NCI-H128 (cell line): ENCODE measurements at regions not wholly inside any gene's neighbourhood (a gene's known extent, or its start where the extent isn't known, plus 50 kb on each side); places are given as distances from the start of the nearest gene placed in this dataset.

Experiments used
- DNase-seq: peaks from one replicate; lab custom pipeline; 2025; ENCODE audit not compliant: unreplicated experiment; lab: John Stamatoyannopoulos, UW

GRCh38 chr3:161555320-161555719 is 58.7 kb downstream of the OTOL1 start:
- DNase-seq: no peak

GRCh38 chr3:161556533-161556932 is 59.9 kb downstream of the OTOL1 start:
- DNase-seq: no peak

GRCh38 chr3:161556941-161557340 is 60.3 kb downstream of the OTOL1 start:
- DNase-seq: no peak

- no peak for DNase-seq
These were observed 61.0 kb downstream of the OTOL1 start for GRCh38 chr3:161557445-161558150.

GRCh38 chr3:161558236-161558635 is 61.6 kb downstream of the OTOL1 start:
- no peak for DNase-seq

- DNase-seq: no peak
These were observed 62.8 kb downstream of the OTOL1 start for GRCh38 chr3:161559177-161559998.

GRCh38 chr3:161560008-161560637 is 63.5 kb downstream of the OTOL1 start:
- DNase-seq: peak; percentile 30

- no peak for DNase-seq
These were observed 71.2 kb downstream of the OTOL1 start for GRCh38 chr3:161567577-161568361.

- no peak for DNase-seq
These were observed 72.1 kb downstream of the OTOL1 start for GRCh38 chr3:161568671-161569070.

GRCh38 chr3:161571951-161572350 is 75.3 kb downstream of the OTOL1 start:
- no peak for DNase-seq

- no peak for DNase-seq
These were observed 76.5 kb downstream of the OTOL1 start for GRCh38 chr3:161573136-161573535.

GRCh38 chr3:161575901-161576300 is 79.3 kb downstream of the OTOL1 start:
- DNase-seq: no peak

- DNase-seq: no peak
These were observed 79.7 kb downstream of the OTOL1 start for GRCh38 chr3:161576311-161576710.

- DNase-seq: peak; percentile 81
These were observed 80.3 kb downstream of the OTOL1 start for GRCh38 chr3:161576714-161577510.

GRCh38 chr3:161577662-161578061 is 81.1 kb downstream of the OTOL1 start:
- no peak for DNase-seq

GRCh38 chr3:161579395-161580126 is 83.0 kb downstream of the OTOL1 start:
- DNase-seq: no peak

- DNase-seq: no peak
These were observed 89.3 kb downstream of the OTOL1 start for GRCh38 chr3:161585922-161586321.

- no peak for DNase-seq
These were observed 90.1 kb downstream of the OTOL1 start for GRCh38 chr3:161586556-161587235.

GRCh38 chr3:161598639-161599038 is 102.0 kb downstream of the OTOL1 start:
- no peak for DNase-seq
